GM12872 (cell line): ENCODE measurements at regions not wholly inside any gene's neighbourhood (a gene's known extent, or its start where the extent isn't known, plus 50 kb on each side); places are given as distances from the start of the nearest gene placed in this dataset.

Experiments used
- TF ChIP-seq, protein P1 (sequence below): IDR thresholded peaks from 3 replicates; pipeline ENCODE4 v1.5.1; 2011; ENCODE audit warnings: low read depth, mild to moderate bottlenecking, low read length, moderate library complexity; ENCODE audit not compliant: insufficient read depth

DNA sequence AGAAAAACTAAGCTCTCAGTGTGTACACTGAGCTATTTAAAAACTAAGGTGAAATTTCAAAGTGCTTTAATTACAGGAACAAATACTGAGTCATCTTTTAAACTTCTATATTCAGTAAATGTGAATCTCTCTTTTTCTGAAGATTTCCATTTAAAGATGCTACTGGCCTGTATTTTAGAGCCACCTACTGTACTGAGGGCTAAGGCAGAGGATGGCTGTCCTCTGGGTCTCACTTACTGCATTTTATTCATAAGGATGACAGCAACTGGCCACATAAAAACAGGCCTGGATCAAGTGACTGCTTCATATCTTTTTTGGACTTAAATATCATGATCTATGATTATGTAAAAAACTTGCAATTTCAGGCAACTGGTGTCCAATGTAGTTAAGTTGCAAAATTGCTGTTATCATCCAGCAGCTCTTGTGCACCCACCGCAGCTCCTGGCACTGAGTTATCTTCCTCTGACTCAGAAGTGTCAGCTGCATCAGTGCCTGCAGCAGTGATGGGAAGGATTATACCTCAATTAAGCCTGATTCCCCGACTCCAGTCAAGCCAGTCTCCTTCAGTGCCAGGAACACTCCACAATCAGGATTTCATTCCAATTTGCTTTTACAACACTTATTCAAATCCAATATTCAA, 1073.7 kb downstream of the PDHA2 start:
- TF ChIP-seq, protein P1, sequence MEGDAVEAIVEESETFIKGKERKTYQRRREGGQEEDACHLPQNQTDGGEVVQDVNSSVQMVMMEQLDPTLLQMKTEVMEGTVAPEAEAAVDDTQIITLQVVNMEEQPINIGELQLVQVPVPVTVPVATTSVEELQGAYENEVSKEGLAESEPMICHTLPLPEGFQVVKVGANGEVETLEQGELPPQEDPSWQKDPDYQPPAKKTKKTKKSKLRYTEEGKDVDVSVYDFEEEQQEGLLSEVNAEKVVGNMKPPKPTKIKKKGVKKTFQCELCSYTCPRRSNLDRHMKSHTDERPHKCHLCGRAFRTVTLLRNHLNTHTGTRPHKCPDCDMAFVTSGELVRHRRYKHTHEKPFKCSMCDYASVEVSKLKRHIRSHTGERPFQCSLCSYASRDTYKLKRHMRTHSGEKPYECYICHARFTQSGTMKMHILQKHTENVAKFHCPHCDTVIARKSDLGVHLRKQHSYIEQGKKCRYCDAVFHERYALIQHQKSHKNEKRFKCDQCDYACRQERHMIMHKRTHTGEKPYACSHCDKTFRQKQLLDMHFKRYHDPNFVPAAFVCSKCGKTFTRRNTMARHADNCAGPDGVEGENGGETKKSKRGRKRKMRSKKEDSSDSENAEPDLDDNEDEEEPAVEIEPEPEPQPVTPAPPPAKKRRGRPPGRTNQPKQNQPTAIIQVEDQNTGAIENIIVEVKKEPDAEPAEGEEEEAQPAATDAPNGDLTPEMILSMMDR, result no peak

DNA sequence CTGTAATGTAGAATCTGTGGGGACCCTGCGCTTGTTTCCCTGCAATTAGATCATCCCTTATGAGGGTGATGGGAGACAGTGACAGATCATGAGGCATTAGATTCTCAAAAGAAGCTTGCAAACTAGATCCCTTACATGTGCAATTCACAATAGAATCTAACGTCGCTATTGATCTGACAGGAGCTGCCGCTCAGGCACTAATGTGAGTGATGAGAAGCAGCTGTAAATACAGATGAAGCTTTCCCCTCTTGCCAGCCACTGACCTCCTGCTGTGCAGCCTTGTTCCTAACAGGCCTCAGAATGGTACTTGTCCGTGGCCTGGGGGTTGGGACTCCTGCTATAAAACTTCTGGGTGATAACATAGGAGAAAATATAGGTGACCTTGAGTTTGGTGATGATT, 1076.8 kb downstream of the PDHA2 start:
- TF ChIP-seq, protein P1, result no peak

- TF ChIP-seq, protein P1, result no peak
Measured at GRCh38 chr4:96936886-96937285, 1097.0 kb downstream of the PDHA2 start.

- TF ChIP-seq, protein P1, result no peak
Measured at GRCh38 chr4:96946552-96946951, 1106.7 kb downstream of the PDHA2 start.

- TF ChIP-seq, protein P1, result no peak
Measured at GRCh38 chr4:96952610-96953009, 1112.7 kb downstream of the PDHA2 start.

DNA sequence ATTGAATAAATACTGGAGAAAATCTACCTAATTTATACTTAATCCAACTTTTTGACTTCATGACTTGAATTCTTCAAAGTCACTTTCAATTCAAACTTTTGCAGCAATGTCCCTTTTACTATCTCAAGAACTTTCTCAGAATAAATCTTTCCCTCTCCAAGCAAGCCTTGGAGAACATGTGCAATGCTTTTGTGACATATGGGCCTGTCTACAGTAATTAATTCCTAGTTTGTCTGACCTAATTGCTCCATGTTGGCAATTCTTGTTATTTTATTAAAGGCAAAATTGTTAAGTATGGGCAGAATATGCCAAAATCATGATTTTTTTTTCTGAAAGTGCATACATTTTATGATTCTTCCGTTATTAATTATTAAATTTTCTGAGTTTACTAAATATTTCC, 1115.3 kb downstream of the PDHA2 start:
- TF ChIP-seq, protein P1, result no peak

- TF ChIP-seq, protein P1, result no peak
Measured at GRCh38 chr4:96955691-96956090, 1115.8 kb downstream of the PDHA2 start.
